ENCODE measurements at regions not wholly inside any gene's neighbourhood (a gene's known extent, or its start where the extent isn't known, plus 50 kb on each side); places are given as distances from the start of the nearest gene placed in this dataset.

- no peak for DNase-seq (ENCODE audit: extremely low read depth in 1 of 2, low read depth in 1 of 2)
These were observed 132.9 kb downstream of the SLITRK6 start for GRCh38 chr13:85666356-85666755.

GRCh38 chr13:85665286-85665685, 133.9 kb downstream of the SLITRK6 start:
- DNase-seq (ENCODE audit: extremely low read depth in 1 of 2, low read depth in 1 of 2) = no peak

GRCh38 chr13:85663856-85664255, 135.4 kb downstream of the SLITRK6 start:
- no peak for DNase-seq (ENCODE audit: extremely low read depth in 1 of 2, low read depth in 1 of 2)

GRCh38 chr13:85662186-85662585, 137.0 kb downstream of the SLITRK6 start:
- DNase-seq (ENCODE audit: extremely low read depth in 1 of 2, low read depth in 1 of 2) = no peak

GRCh38 chr13:85661675-85662074, 137.5 kb downstream of the SLITRK6 start:
- no peak for DNase-seq (ENCODE audit: extremely low read depth in 1 of 2, low read depth in 1 of 2)

- DNase-seq (ENCODE audit: extremely low read depth in 1 of 2, low read depth in 1 of 2) = no peak
These were observed 139.7 kb downstream of the SLITRK6 start for GRCh38 chr13:85659493-85659892.

- no peak for DNase-seq (ENCODE audit: extremely low read depth in 1 of 2, low read depth in 1 of 2)
These were observed 141.3 kb downstream of the SLITRK6 start for GRCh38 chr13:85657942-85658341.

GRCh38 chr13:85655040-85655439, 144.2 kb downstream of the SLITRK6 start:
- no peak for DNase-seq (ENCODE audit: extremely low read depth in 1 of 2, low read depth in 1 of 2)

- no peak for DNase-seq (ENCODE audit: extremely low read depth in 1 of 2, low read depth in 1 of 2)
These were observed 145.0 kb downstream of the SLITRK6 start for GRCh38 chr13:85654227-85654626.

- DNase-seq (ENCODE audit: extremely low read depth in 1 of 2, low read depth in 1 of 2) = no peak
These were observed 145.5 kb downstream of the SLITRK6 start for GRCh38 chr13:85653681-85654080.

GRCh38 chr13:85652491-85652890, 146.7 kb downstream of the SLITRK6 start:
- DNase-seq (ENCODE audit: extremely low read depth in 1 of 2, low read depth in 1 of 2) = no peak

- no peak for DNase-seq (ENCODE audit: extremely low read depth in 1 of 2, low read depth in 1 of 2)
These were observed 147.8 kb downstream of the SLITRK6 start for GRCh38 chr13:85651440-85651839.

GRCh38 chr13:85650613-85651012, 148.6 kb downstream of the SLITRK6 start:
- DNase-seq (ENCODE audit: extremely low read depth in 1 of 2, low read depth in 1 of 2) = no peak

GRCh38 chr13:85640727-85641126, 158.5 kb downstream of the SLITRK6 start:
- DNase-seq (ENCODE audit: extremely low read depth in 1 of 2, low read depth in 1 of 2) = no peak

- no peak for DNase-seq (ENCODE audit: extremely low read depth in 1 of 2, low read depth in 1 of 2)
These were observed 160.3 kb downstream of the SLITRK6 start for GRCh38 chr13:85638815-85639393.

- DNase-seq (ENCODE audit: extremely low read depth in 1 of 2, low read depth in 1 of 2) = no peak
These were observed 161.0 kb downstream of the SLITRK6 start for GRCh38 chr13:85638265-85638664.

- no peak for DNase-seq (ENCODE audit: extremely low read depth in 1 of 2, low read depth in 1 of 2)
These were observed 166.6 kb downstream of the SLITRK6 start for GRCh38 chr13:85632526-85633195.

GRCh38 chr13:85631801-85632200, 167.4 kb downstream of the SLITRK6 start:
- no peak for DNase-seq (ENCODE audit: extremely low read depth in 1 of 2, low read depth in 1 of 2)

- DNase-seq (ENCODE audit: extremely low read depth in 1 of 2, low read depth in 1 of 2) = no peak
These were observed 172.6 kb downstream of the SLITRK6 start for GRCh38 chr13:85626603-85627002.

- DNase-seq (ENCODE audit: extremely low read depth in 1 of 2, low read depth in 1 of 2) = no peak
These were observed 179.9 kb downstream of the SLITRK6 start for GRCh38 chr13:85619321-85619720.

GRCh38 chr13:85618521-85618920, 180.7 kb downstream of the SLITRK6 start:
- DNase-seq (ENCODE audit: extremely low read depth in 1 of 2, low read depth in 1 of 2) = no peak

GRCh38 chr13:85616275-85616674, 182.9 kb downstream of the SLITRK6 start:
- no peak for DNase-seq (ENCODE audit: extremely low read depth in 1 of 2, low read depth in 1 of 2)

GRCh38 chr13:85615031-85615430, 184.2 kb downstream of the SLITRK6 start:
- DNase-seq (ENCODE audit: extremely low read depth in 1 of 2, low read depth in 1 of 2) = no peak

Measured in activated CD8-positive, alpha-beta memory T cell treated with anti-CD3 and anti-CD28 coated beads for 1 hour (primary cell).